DMS79 treated with DMSO at 0.1 percent for 48 hours (cell line): ENCODE measurements at regions not wholly inside any gene's neighbourhood (a gene's known extent, or its start where the extent isn't known, plus 50 kb on each side); places are given as distances from the start of the nearest gene placed in this dataset.

Experiments used
- DNase-seq: peaks from one replicate; lab custom pipeline; 2025; lab: John Stamatoyannopoulos, UW

DNA sequence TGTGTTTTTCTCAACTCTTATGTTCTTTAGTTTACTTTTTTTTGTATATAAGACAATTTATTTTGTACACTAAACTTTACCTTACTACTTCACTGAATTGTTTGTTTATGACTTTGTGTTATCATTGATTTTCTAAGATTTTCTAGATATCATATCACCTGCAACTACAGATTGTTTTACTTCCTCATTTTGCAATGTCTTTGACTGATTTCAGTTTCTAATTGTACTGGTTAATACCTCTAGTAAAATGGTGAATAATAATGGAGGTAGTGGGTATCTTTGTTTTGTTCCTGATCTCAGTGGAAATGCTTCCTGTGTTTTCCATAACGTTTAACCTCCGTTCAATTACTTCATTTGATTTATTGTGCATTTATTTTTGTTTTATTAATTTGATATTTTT, 490.2 kb downstream of the TLL1 start:
- no peak for DNase-seq

DNA sequence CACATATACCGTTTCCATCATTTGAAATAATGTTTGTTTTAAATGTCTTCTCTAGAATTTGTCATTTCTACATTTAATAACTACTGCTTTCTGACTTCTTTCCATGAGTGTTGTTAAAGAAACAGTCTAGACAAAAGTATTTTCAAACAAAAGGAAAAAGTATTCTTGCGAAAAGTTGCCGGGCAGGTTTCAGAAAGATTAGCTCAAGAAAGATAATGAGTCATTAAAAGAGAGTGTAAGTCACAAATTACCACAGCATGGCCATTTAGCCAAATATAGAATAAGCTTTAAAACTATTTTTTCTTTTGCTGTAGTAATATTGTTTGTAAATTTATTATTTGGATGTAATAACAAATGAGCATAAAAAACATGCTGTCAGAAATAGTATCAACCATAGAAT, 493.0 kb downstream of the TLL1 start:
- DNase-seq: no peak

DNA sequence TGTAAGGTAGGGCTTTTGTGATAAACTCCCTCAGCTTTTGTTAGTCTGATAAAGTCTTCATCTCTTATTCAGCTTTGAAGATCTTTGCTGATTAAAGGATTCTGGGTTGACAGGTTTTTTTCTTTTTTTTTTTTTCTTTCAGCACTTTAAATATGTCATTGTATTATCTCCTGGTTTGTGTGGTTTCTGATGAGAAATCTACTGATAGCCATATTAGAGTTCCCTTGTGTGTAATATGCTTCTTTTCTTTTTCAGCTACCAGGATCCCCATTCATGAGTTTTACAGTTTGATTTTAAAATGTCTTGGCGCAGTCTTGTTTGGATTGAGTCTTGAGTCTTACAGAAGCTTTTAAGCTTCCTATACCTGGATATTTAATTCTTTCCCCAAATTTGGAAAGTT, 504.5 kb downstream of the TLL1 start:
- no peak for DNase-seq

DNA sequence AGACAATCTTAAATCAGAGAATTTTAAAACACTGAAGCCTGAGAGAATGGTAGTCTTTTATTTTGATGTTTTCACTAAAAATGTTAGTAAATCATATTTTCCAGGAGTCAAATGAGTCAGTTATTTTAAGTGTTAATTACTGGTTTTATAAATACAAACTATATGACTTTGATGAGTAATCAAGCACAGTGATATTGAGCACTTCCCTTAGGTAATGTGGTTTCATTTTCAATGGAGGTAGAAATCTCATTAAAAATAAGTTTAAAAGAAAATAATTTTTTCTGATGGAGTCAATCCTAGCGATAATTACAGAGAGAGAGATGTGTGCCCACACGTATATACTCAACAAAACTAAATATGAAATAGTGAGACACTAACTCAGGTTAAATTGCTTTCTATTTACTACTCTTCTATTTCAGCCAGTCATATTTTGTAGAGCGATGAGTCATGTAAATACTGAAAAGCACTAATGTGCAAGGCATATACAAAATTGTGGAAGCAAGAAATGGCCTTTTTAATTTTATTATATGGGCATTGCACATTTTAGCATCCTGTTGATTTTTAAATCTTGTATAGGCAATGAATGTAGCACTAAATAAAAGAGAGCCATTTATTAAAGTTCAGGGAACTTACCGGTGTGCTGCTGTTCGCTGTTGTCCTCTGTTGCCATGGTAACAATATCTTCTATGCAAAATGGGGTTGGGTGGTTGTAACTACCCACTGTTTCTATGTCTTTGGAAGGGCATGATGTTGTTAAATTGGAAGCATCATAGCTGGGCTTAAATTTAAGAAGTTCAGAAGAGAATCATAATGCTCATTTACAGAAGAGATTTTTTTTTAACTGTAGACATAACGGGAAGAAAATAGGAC, 513.7 kb downstream of the TLL1 start:
- DNase-seq: no peak

GRCh38 chr4:166391501-166391900, 518.5 kb downstream of the TLL1 start:
- DNase-seq: no peak

GRCh38 chr4:166399021-166399420, 526.0 kb downstream of the TLL1 start:
- DNase-seq: no peak

- no peak for DNase-seq
Measured at GRCh38 chr4:166400270-166400894, 527.3 kb downstream of the TLL1 start.

GRCh38 chr4:166413356-166413755, 540.3 kb downstream of the TLL1 start:
- DNase-seq: no peak

- DNase-seq: no peak
Measured at GRCh38 chr4:166414431-166414830, 541.4 kb downstream of the TLL1 start.

DNA sequence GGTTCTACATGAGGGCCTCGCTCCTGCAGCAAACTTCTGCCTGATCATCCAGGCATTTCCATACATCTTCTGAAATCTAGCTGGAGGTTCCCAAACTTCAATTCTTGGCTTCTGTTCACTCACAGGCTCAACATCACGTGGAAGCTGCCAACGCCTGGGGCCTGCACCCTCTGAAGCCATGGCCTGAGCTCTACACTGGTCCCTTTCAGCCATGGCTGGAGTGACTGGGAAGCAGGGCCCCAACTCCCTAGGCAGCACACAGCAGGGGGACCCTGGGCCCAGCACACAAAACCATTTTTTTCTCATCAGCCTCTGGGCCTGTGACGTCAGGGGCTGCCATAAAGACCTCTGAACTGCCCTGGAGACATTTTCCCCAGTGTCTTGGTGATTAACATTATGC, 542.7 kb downstream of the TLL1 start:
- no peak for DNase-seq

DNA sequence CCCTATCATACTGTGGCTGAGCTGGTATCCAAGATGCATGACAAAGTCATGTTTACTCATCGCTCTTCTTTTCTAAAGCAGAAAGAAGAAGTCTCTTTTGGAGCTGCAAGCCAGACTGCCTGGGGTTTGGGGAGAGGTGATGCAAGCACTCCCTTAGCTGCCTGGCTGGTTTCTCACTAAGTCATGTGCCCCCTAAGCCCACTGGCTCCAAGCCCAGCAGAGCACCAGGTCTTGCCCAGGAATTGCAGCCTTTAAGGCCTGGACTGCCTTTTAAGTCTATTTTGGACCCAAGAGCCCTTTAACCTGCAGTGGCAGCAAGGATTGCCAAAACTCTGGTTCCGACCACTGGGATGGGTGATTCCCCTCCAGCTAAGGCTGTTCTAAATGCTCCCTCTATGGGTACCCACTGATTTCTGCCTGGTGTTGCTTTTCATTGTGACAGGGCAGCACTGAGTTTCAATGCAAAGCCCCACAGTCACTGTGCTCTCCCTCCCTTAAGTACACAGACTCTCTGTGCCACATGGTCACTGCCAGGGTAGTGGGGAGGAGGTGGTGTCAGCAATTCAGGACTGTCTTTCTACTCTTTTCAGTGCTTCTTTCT, 548.6 kb downstream of the TLL1 start:
- DNase-seq: no peak

GRCh38 chr4:166422475-166422874, 549.4 kb downstream of the TLL1 start:
- no peak for DNase-seq

GRCh38 chr4:166426300-166426863, 553.3 kb downstream of the TLL1 start:
- no peak for DNase-seq

DNA sequence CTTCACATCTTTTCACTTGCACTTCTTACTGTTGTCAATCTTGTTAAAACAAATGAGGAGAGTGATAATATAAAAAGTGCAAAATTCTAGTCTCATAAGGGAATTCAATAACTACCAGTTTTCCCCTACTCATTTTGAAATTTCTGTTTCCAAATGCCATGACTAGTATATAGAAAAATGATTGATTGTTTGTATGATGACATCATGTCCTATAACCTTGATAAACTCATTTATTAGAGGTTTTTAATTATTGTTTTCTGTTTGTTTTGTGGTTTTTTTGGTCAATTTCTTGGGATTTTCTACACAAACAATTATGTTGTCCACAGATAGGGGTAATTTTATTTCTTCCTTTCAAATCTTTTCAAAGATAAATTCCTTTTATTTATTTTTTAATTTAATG, 559.1 kb downstream of the TLL1 start:
- DNase-seq: no peak

DNA sequence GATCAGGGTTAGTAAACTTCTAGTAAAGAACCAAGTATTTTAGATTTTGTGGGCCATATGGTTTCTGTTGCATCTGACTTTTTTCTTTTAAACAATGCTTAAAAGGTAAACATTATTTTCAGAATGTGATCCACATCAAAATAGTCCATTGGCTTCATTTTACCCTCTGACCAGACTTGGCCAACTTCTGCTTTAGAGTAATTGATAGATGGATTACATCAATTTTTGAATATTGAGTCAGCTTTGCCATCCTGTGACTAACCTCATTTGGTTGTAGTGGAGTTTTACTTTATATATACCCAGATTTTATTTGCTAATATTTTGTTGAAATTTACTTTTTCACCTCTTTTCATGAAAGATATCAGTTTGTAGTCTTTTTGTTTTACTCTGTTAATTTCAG, 559.8 kb downstream of the TLL1 start:
- DNase-seq: no peak

- DNase-seq: no peak
Measured at GRCh38 chr4:166435449-166435848, 562.4 kb downstream of the TLL1 start.

- DNase-seq: no peak
Measured at GRCh38 chr4:166458756-166459155, 585.7 kb downstream of the TLL1 start.

GRCh38 chr4:166459621-166460020, 586.6 kb downstream of the TLL1 start:
- no peak for DNase-seq

DNA sequence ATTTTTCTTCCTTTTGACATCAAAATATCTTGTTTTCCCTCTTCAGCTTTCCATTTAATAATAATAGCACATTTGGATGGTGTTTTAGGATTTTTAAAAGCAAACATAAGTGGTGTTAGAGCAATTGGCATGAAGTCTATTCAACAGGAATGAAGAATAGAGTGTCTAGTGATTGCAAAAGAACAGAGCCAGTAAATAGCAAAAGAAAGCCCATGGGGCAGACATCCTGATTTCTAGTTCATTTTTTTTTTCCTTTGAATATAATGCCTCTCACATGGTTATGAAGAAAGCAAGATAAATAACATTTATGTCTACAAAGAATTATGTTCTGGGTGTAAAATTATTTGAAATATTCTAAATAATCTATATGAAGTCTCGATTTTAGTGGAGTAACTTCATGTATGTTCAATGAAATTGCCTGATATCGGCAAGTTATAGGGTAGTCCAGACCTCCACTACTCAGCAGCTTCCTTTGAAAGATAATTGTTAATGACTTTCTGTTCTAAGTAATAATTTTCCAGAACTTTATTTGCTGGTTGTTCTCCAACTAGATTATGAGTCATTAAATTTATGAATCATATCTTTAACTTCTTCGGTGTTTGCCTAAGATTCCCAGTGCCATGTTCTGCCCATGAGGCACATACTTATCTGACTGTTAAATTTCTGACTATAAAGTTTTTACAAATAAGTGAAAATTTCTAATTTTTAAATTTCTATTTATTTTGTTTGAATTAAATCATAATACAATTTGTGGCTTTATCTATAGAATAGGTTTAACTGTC, 587.9 kb downstream of the TLL1 start:
- DNase-seq: no peak

GRCh38 chr4:166481055-166481454, 608.0 kb downstream of the TLL1 start:
- DNase-seq: no peak

DNA sequence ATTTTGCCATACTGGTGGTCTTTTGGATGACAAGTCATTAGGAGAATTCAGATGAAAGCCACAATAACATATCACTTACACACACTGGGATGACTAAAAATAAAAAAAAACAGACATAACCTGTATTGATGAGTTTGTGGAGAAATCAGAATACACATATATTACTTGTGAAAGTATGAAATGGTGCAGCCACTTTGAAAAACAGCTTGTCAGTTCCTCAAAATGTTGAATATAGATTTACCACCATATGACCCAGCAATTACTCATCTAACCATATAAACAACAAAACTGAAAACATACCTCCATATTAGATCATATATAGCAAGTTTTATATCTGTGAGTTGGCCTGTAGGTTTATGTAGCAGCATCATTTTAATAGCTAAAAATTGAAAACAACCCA, 608.7 kb downstream of the TLL1 start:
- no peak for DNase-seq

- DNase-seq: no peak
Measured at GRCh38 chr4:166482758-166483157, 609.7 kb downstream of the TLL1 start.
